HFFc6 (cell line): ENCODE measurements at regions not wholly inside any gene's neighbourhood (a gene's known extent, or its start where the extent isn't known, plus 50 kb on each side); places are given as distances from the start of the nearest gene placed in this dataset.
"Not testable (repeated sequence)": the region's sequence is repeated elsewhere in the genome, so short reads cannot be mapped to it uniquely, and the experiment has no call there.

Experiments used
- DNase-seq: peaks from one replicate; pipeline ENCODE4 v3.0.0-alpha.2; 2018
- H3K27ac Mint-ChIP-seq: 2 replicates; pipeline ENCODE4 v1.8.0; 2020; ENCODE audit warnings: mild to moderate bottlenecking, mixed read lengths
- H3K27me3 Mint-ChIP-seq: 2 replicates; pipeline ENCODE4 v1.8.0; 2021; ENCODE audit warnings: mild to moderate bottlenecking, moderate library complexity, mixed read lengths; ENCODE audit not compliant: insufficient read depth
- H3K36me3 Mint-ChIP-seq: 2 replicates; pipeline ENCODE4 v1.8.0; 2021; ENCODE audit warnings: low read depth, mixed read lengths
- H3K4me1 Mint-ChIP-seq: 2 replicates; pipeline ENCODE4 v1.8.0; 2020; ENCODE audit warnings: low read depth, mixed read lengths
- H3K4me3 Mint-ChIP-seq: 2 replicates; pipeline ENCODE4 v1.8.0; 2020; ENCODE audit warnings: mild to moderate bottlenecking, moderate library complexity, mixed read lengths
- H3K9me3 Mint-ChIP-seq: 2 replicates; pipeline ENCODE4 v1.8.0; 2020; ENCODE audit warnings: mild to moderate bottlenecking, mixed read lengths
- TF ChIP-seq, protein P1 (sequence below): fragments of 200-600 bp; sonication (generic); IDR thresholded peaks from 2 replicates; pipeline ENCODE4 v1.5.0; 2021; ENCODE audit warnings: antibody characterized with exemption, mild to moderate bottlenecking

- DNase-seq, result no peak
- Mint-ChIP-seq H3K27ac (no peak overlapping the region), H3K4me3 (no peak overlapping the region), H3K9me3 (peaks cover 45% of the 10 kb centered on the region), H3K4me1 (no peaks in the 10 kb centered on the region), H3K27me3 (peaks cover 2% of the 10 kb centered on the region), H3K36me3 (no peaks in the 10 kb centered on the region)
- TF ChIP-seq, protein P1, sequence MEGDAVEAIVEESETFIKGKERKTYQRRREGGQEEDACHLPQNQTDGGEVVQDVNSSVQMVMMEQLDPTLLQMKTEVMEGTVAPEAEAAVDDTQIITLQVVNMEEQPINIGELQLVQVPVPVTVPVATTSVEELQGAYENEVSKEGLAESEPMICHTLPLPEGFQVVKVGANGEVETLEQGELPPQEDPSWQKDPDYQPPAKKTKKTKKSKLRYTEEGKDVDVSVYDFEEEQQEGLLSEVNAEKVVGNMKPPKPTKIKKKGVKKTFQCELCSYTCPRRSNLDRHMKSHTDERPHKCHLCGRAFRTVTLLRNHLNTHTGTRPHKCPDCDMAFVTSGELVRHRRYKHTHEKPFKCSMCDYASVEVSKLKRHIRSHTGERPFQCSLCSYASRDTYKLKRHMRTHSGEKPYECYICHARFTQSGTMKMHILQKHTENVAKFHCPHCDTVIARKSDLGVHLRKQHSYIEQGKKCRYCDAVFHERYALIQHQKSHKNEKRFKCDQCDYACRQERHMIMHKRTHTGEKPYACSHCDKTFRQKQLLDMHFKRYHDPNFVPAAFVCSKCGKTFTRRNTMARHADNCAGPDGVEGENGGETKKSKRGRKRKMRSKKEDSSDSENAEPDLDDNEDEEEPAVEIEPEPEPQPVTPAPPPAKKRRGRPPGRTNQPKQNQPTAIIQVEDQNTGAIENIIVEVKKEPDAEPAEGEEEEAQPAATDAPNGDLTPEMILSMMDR, result no peak
Observed at GRCh38 chr7:156039971-156040677, 227.9 kb upstream of the SHH start.

- H3K36me3 Mint-ChIP-seq, result no peaks in the 10 kb centered on the region
- peaks cover 2% of the 10 kb centered on the region; the same call in 1 of the 2 replicates for H3K27me3 Mint-ChIP-seq
Observed at GRCh38 chr7:156039194-156039593, 226.9 kb upstream of the SHH start.

GRCh38 chr7:156038345-156038744 lies 226.1 kb upstream of the SHH start:
- peaks cover 2% of the 10 kb centered on the region; the same call in 1 of the 2 replicates for H3K27me3 Mint-ChIP-seq
- H3K27ac Mint-ChIP-seq, result no peak overlapping the region
- no peaks in the 10 kb centered on the region for H3K4me1 Mint-ChIP-seq
- TF ChIP-seq, protein P1, result no peak
- H3K4me3 Mint-ChIP-seq, result no peak overlapping the region
- no peaks in the 10 kb centered on the region for H3K36me3 Mint-ChIP-seq
- DNase-seq, result no peak
- H3K9me3 Mint-ChIP-seq, result peaks cover 48% of the 10 kb centered on the region

More at GRCh38 chr7:156039194-156039593, 226.9 kb upstream of the SHH start:
- TF ChIP-seq, protein P1, result no peak
- no peaks in the 10 kb centered on the region for H3K4me1 Mint-ChIP-seq
- DNase-seq, result no peak
- H3K27ac Mint-ChIP-seq, result no peak overlapping the region
- H3K9me3 Mint-ChIP-seq, result peaks cover 47% of the 10 kb centered on the region
- H3K4me3 Mint-ChIP-seq, result no peak overlapping the region

- TF ChIP-seq, protein P1, result no peak
- Mint-ChIP-seq H3K4me3 (no peak overlapping the region), H3K9me3 (peaks cover 56% of the 10 kb centered on the region), H3K27ac (no peak overlapping the region), H3K4me1 (no peaks in the 10 kb centered on the region), H3K27me3 (peaks cover 2% of the 10 kb centered on the region; the same call in 1 of the 2 replicates), H3K36me3 (peaks cover 9% of the 10 kb centered on the region; the same call in 1 of the 2 replicates)
- DNase-seq, result no peak
Observed at GRCh38 chr7:156036153-156036552, 223.9 kb upstream of the SHH start.

GRCh38 chr7:156035387-156035786 lies 223.1 kb upstream of the SHH start:
- not testable (repeated sequence) for H3K36me3 Mint-ChIP-seq, H3K4me3 Mint-ChIP-seq, H3K4me1 Mint-ChIP-seq, H3K27me3 Mint-ChIP-seq, DNase-seq, H3K27ac Mint-ChIP-seq
- peaks cover 64% of the 10 kb centered on the region for H3K9me3 Mint-ChIP-seq

DNA sequence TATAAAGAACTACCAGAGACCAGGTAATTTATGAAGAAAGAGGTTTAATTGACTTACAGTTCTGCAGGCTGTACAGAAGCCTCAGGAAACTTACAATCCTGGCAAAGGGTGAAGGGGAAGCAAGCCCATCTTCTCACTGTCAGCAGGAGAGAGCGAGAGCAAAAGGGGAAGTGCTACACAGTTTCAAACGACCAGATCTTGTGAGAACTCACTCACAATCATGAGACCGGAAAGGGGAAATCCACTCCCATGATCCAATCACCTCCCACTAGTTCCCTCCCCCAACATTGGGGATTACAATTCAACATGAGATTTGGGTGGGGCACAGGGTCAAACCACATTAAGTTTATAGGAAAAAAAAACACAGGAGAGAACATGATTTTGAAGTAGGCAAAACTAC lies 222.1 kb upstream of the SHH start:
- TF ChIP-seq, protein P1, result no peak
- Mint-ChIP-seq H3K4me3 (no peak overlapping the region), H3K27ac (no peak overlapping the region), H3K36me3 (peaks cover 9% of the 10 kb centered on the region), H3K9me3 (peaks cover 65% of the 10 kb centered on the region), H3K4me1 (no peaks in the 10 kb centered on the region), H3K27me3 (peaks cover 2% of the 10 kb centered on the region; the same call in 1 of the 2 replicates)
- no peak for DNase-seq
